Esophagus squamous epithelium (tissue), 5 donors: ENCODE measurements at regions not wholly inside any gene's neighbourhood (a gene's known extent, or its start where the extent isn't known, plus 50 kb on each side); places are given as distances from the start of the nearest gene placed in this dataset.

ENCODE experiments used
- DNase-seq: peaks from one replicate; lab custom pipeline; 2025; lab: John Stamatoyannopoulos, UW
- H3K27ac ChIP-seq, 4 donors: fragments of 200-600 bp; sonication (generic); one replicate each; pipeline ENCODE4 v1.5.1; 2016 to 2019; ENCODE audit warnings: mild to moderate bottlenecking in 1 of 4
- H3K27me3 ChIP-seq, 4 donors: fragments of 200-600 bp; sonication (generic); 1 replicate in 3 of 4; 2 replicates in 1 of 4; pipeline versions ENCODE4 v1.5.1 to v1.6.0; 2017 to 2021; ENCODE audit warnings: antibody characterized with exemption in 1 of 4
- H3K36me3 ChIP-seq, 3 donors: fragments of 200-600 bp; sonication (generic); one replicate each; pipeline ENCODE4 v1.5.1; 2016 to 2019
- H3K4me1 ChIP-seq, 3 donors: fragments of 200-600 bp; sonication (generic); one replicate each; pipeline ENCODE4 v1.5.1; 2017 to 2019
- H3K4me3 ChIP-seq, 4 donors: fragments of 200-600 bp; sonication (generic); 1 replicate in 3 of 4; 2 replicates in 1 of 4; pipeline ENCODE4 v1.5.1; 2016 to 2019; ENCODE audit warnings: mild to moderate bottlenecking in 2 of 4, moderate library complexity in 1 of 4
- H3K9me3 ChIP-seq, 3 donors: fragments of 200-600 bp; sonication (generic); one replicate each; pipeline ENCODE4 v1.5.1; 2016 to 2019
- POLR2A ChIP-seq, 4 donors: fragments of 450-650 bp; IDR thresholded peaks; one replicate each; pipeline ENCODE4 v1.6.1; 2017; ENCODE audit warnings: antibody characterized with exemption in 4 of 4, mild to moderate bottlenecking in 4 of 4, moderate library complexity in 3 of 4
- WGBS, 2 donors: methylation state at CpG; one replicate each; pipeline ENCODE4 v1.1.5; 2018; 5-methylcytosine and 5-hydroxymethylcytosine counted together
- intact Hi-C: fragments of 100-400 bp; cut with DNase I; formaldehyde crosslinking; loops from one replicate; pipeline ENCODE4 v1.15.0; 2022
- TF ChIP-seq, protein P1 (sequence below), 6 experiments: fragments of 450-650 bp in 4 of 6; fragments of 200-600 bp in 2 of 6; sonication (generic) in 2 of 6; IDR thresholded peaks; one replicate each; pipeline ENCODE4 v1.5.1; 2016 to 2019; ENCODE audit warnings: antibody characterized with exemption in 6 of 6, mild to moderate bottlenecking in 4 of 6, moderate library complexity in 4 of 6
- donor health status: DM: yes; HTN: yes; CAD: no.

DNA sequence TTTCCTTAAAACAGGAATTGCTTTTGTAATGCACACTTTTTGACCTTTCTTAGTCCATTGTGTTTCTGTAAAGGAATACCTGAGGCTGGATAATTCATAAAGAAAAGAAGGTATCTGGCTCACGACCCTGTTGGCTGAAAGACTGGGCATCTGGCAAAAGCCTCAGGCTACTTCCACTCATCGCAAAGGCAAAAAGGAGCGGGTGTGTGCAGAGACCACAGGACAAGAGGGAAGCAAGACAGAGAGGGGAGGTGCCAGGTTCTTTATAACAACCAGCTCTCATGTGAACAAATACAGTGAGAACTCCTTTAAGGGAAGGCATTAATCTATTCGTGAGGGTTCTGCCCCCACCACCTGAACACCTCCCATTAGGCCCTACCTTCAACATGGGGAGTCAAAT, 182.1 kb downstream of the C12orf50 start:
- TF ChIP-seq POLR2A (IDR thresholded peaks at IDR 0.05): no peak
- TF ChIP-seq, protein P1, sequence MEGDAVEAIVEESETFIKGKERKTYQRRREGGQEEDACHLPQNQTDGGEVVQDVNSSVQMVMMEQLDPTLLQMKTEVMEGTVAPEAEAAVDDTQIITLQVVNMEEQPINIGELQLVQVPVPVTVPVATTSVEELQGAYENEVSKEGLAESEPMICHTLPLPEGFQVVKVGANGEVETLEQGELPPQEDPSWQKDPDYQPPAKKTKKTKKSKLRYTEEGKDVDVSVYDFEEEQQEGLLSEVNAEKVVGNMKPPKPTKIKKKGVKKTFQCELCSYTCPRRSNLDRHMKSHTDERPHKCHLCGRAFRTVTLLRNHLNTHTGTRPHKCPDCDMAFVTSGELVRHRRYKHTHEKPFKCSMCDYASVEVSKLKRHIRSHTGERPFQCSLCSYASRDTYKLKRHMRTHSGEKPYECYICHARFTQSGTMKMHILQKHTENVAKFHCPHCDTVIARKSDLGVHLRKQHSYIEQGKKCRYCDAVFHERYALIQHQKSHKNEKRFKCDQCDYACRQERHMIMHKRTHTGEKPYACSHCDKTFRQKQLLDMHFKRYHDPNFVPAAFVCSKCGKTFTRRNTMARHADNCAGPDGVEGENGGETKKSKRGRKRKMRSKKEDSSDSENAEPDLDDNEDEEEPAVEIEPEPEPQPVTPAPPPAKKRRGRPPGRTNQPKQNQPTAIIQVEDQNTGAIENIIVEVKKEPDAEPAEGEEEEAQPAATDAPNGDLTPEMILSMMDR (IDR thresholded peaks at IDR 0.05): no peak
- Histone ChIP-seq H3K4me3 (no peak overlapping the region), H3K9me3 (no peaks in the 10 kb centered on the region), H3K4me1 (no peaks in the 10 kb centered on the region), H3K36me3 (no peaks in the 10 kb centered on the region), H3K27me3 (no peaks in the 10 kb centered on the region), H3K27ac (no peak overlapping the region)
- 54 to 60% methylated on average over 4 of the region's 4 CpGs for WGBS, 2 donors
- no peak for DNase-seq
- intact Hi-C loops: no loop called here

DNA sequence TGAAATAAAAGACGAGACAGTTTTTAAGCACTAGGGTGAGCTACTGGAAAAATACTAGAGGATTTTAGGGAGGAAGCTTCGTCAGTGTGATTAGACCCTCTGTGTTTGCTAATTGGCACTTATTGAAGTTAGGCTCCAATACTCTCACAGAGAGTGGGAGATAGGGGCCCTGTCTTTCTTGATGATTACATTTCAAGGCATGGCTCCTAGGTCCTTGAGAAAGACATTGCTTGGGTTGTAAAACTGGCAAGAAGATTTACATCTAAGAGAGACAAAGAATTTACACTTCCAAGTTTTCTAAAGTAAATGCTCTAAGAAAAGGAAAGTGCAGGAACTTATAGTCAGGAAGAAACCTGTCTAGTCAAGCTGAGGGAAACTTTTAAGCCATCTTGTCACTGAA, 183.2 kb downstream of the C12orf50 start:
- Histone ChIP-seq H3K9me3 (no peaks in the 10 kb centered on the region), H3K36me3 (no peaks in the 10 kb centered on the region), H3K27me3 (no peaks in the 10 kb centered on the region), H3K4me1 (no peaks in the 10 kb centered on the region), H3K4me3 (no peak overlapping the region), H3K27ac (no peak overlapping the region)
- no peak for TF ChIP-seq POLR2A (IDR thresholded peaks at IDR 0.05)
- TF ChIP-seq, protein P1 (IDR thresholded peaks at IDR 0.05): no peak
- intact Hi-C loops: no loop called here
- no peak for DNase-seq
- WGBS, 2 donors: 39 to 44% methylated on average over 2 of the region's 2 CpGs

DNA sequence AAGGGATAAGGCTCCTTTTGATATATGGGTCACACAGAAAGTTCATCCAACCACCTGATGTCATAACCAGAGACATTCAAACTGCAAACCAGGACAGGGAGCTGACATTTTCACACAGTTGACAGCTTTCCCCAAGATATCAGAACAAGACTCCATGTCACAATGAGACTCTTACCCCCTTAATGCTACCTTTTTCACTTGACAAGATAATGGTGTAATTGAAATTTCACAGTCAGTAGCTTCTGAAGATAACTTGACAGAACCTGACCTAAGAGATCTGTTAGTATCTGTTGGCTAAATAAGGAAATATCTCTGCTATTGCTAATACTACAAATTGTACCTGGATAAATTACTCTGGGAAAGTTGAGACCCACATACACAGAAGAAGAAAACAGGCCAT, 187.3 kb downstream of the C12orf50 start:
- intact Hi-C loops: no loop called here

GRCh38 chr12:87836190-87836589, 193.0 kb downstream of the C12orf50 start:
- H3K9me3 ChIP-seq: no peaks in the 10 kb centered on the region
- no peak overlapping the region for H3K4me3 ChIP-seq
- no peak overlapping the region for H3K27ac ChIP-seq
- no peaks in the 10 kb centered on the region for H3K27me3 ChIP-seq
- no peaks in the 10 kb centered on the region for H3K36me3 ChIP-seq
- no peaks in the 10 kb centered on the region for H3K4me1 ChIP-seq
- intact Hi-C loops: no loop called here
- TF ChIP-seq POLR2A (IDR thresholded peaks at IDR 0.05): no peak
- TF ChIP-seq, protein P1 (IDR thresholded peaks at IDR 0.05): no peak
- no peak for DNase-seq

More for the DNA sequence above, 187.3 kb downstream of the C12orf50 start:
- no peak overlapping the region for H3K4me3 ChIP-seq
- no peak for DNase-seq
- no peaks in the 10 kb centered on the region for H3K4me1 ChIP-seq
- H3K27ac ChIP-seq: no peak overlapping the region
- TF ChIP-seq POLR2A (IDR thresholded peaks at IDR 0.05): no peak
- TF ChIP-seq, protein P1 (IDR thresholded peaks at IDR 0.05): no peak
- no peaks in the 10 kb centered on the region for H3K36me3 ChIP-seq
- H3K27me3 ChIP-seq: no peaks in the 10 kb centered on the region
- no peaks in the 10 kb centered on the region for H3K9me3 ChIP-seq

GRCh38 chr12:87828382-87828973, 200.7 kb downstream of the C12orf50 start:
- no peaks in the 10 kb centered on the region for H3K4me1 ChIP-seq
- no peaks in the 10 kb centered on the region for H3K27me3 ChIP-seq
- no peaks in the 10 kb centered on the region for H3K36me3 ChIP-seq
- TF ChIP-seq POLR2A (IDR thresholded peaks at IDR 0.05): no peak
- TF ChIP-seq, protein P1 (IDR thresholded peaks at IDR 0.05): no peak
- H3K9me3 ChIP-seq: no peaks in the 10 kb centered on the region
- no peak overlapping the region for H3K4me3 ChIP-seq
- no peak overlapping the region for H3K27ac ChIP-seq
- 43 to 65% methylated on average over 5 to 6 of the region's 6 CpGs for whole genome bisulfite sequencing, 2 donors
- DNase-seq: no peak
- intact Hi-C loops: no loop called here
